ENCODE measurements at regions not wholly inside any gene's neighbourhood (a gene's known extent, or its start where the extent isn't known, plus 50 kb on each side); places are given as distances from the start of the nearest gene placed in this dataset.
"Not testable (repeated sequence)": the region's sequence is repeated elsewhere in the genome, so short reads cannot be mapped to it uniquely, and the experiment has no call there.

DNA sequence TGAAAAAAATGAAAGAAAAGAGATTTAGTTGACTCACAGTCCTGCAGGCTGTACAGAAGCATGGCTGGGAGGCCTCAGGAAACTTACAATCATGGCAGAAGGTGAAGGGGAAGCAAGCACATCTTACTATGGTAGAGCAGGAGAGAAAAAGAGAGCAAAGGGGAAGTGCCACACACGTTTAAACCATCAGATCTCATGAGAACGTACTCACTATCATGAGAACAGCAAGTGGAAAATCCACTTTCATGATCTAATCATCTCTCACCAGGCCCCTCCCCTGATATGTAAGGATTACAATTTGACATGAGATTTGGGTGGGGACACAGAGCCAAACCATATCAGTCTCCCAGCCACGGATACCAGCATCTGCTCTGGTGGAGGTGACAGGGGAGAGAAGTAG is 50.8 kb upstream of the CPOX start:
- Mint-ChIP-seq H3K27ac (no peak overlapping the region), H3K36me3 (ENCODE audit: low read depth) (no peaks in the 10 kb centered on the region), H3K4me3 (no peak overlapping the region), H3K9me3 (peaks cover 3% of the 10 kb centered on the region), H3K4me1 (ENCODE audit: low read depth) (peaks cover 17% of the 10 kb centered on the region), H3K27me3 (no peaks in the 10 kb centered on the region)
- intact Hi-C loops (cut with micrococcal nuclease), result no loop called here

DNA sequence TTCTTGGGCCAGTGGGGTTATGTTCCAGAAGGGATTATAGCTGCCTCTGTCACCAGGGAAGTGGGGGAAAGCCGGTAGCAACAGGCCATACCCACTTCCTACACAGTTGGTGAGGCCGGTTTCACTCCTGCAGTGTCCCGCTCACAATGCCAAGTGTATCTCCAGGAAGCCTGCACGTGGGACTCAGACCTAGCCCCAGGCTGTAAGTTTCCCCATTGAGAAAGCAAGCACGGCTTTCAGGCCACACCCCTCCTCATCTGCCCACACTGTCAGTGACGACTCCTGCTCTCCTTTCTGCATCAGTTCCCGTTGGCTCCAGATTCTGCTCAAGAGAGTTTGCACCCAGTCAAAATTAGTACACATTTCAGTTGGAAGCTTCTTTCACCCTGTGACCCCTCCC is 51.6 kb upstream of the CPOX start:
- Mint-ChIP-seq H3K36me3 (ENCODE audit: low read depth) (no peaks in the 10 kb centered on the region), H3K4me1 (ENCODE audit: low read depth) (peaks cover 17% of the 10 kb centered on the region), H3K9me3 (no peaks in the 10 kb centered on the region), H3K27me3 (no peaks in the 10 kb centered on the region), H3K27ac (peak overlapping the region; percentile 16), H3K4me3 (no peak overlapping the region)
- intact Hi-C loops (cut with micrococcal nuclease), result no loop called here

DNA sequence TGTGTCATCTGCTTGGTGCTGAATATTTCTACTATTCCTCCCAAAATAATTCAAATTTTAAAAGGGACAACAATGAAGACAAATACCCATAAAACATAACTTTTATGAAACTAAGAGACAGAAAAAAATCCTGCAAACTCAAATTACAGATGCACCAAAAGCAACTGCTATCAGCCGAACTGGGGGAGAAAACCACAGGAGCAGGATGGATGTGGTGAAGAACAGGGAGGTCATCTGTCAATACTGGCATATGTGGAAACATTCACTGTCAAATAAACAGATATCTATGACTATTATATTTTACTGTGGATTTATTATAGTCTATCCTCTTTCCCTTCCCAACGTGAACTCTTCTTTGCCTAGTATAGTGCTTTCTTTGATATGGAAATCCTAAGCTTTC is 53.3 kb upstream of the CPOX start:
- Mint-ChIP-seq H3K4me3 (no peak overlapping the region), H3K27me3 (no peaks in the 10 kb centered on the region), H3K27ac (no peak overlapping the region)

DNA sequence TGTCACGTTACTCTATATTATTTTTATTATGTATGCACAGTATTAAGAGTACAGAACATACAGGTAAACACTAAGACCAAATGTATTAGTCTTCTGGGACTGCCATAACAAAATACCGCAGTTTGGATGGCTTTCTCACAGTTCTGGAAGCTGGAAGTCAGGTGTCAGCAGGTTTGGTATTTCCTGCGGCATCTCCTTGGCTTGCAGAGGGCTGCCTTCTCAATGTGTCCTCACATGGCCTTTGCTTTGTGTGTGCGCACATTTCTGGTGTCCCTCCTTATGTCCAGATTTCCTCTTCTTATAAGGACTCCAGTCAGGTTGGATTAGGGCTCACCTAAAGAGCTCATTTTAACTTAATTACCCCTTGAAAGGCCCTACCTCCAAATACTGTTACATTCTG is 53.8 kb upstream of the CPOX start:
- Mint-ChIP-seq H3K36me3 (ENCODE audit: low read depth) (no peaks in the 10 kb centered on the region), H3K9me3 (no peaks in the 10 kb centered on the region), H3K27me3 (no peaks in the 10 kb centered on the region), H3K27ac (no peak overlapping the region), H3K4me1 (ENCODE audit: low read depth) (peaks cover 35% of the 10 kb centered on the region), H3K4me3 (no peak overlapping the region)
- intact Hi-C loops (cut with micrococcal nuclease), result no loop called here

More for the DNA sequence above, 53.3 kb upstream of the CPOX start:
- Mint-ChIP-seq H3K9me3 (no peaks in the 10 kb centered on the region), H3K4me1 (ENCODE audit: low read depth) (peaks cover 30% of the 10 kb centered on the region), H3K36me3 (ENCODE audit: low read depth) (no peaks in the 10 kb centered on the region)
- intact Hi-C loops (cut with micrococcal nuclease), result no loop called here

DNA sequence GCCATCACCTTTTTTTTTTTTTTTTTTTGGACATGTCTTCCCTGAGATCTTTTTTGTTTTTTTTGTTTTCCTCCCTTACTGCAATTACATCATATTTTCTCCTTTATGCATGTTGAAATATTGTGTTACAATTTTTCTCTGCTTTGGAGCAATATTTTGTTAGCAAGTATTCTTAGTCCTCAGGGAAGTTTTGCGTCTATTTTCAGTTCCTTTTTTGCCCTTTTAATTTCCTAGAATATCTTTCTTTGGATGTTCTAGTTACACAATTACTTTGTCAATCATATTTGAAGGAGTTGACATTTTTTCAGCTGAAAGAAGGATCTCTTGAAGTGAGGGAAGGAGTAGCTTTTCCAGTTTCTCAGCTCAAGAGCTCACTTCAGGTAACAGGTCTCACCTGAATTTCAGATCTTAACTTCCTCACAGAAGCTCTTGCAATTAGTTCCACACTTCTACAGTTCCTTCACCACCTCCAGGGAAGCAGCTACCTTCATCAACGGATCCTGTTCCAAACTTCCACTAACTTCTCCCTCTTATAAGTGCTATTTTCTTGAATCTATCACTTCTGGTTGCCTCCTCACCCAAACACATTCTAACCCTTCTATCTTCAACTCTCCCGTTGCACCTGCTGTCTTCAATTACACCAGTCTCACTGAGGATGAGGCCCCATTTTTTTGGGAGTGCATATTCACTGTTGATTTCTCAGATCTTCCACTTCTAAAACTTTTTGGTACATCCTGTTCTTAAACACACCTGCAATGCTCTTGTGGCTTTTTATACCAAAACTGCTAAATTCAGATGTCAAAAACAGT is 57.8 kb upstream of the CPOX start:
- Mint-ChIP-seq H3K27ac (peak overlapping the region; percentile 29), H3K4me1 (ENCODE audit: low read depth) (peaks cover 19% of the 10 kb centered on the region), H3K27me3 (no peaks in the 10 kb centered on the region), H3K9me3 (no peaks in the 10 kb centered on the region), H3K4me3 (no peak overlapping the region), H3K36me3 (ENCODE audit: low read depth) (no peaks in the 10 kb centered on the region)
- intact Hi-C loops (cut with micrococcal nuclease), result no loop called here

DNA sequence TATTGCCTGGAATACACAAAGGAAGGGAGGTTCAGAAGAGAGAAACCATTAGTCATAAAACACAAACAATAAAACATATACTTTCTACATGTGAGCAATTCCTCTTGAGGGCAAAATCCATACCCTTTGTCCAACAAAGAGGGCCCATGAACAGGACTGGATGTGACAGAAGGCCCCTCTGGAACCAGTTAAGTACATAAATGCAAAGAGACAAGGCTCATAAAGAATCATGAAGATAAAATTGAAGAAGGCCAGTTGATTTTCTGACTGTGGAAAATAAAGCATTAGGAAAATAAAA is 58.3 kb upstream of the CPOX start:
- H3K4me3 Mint-ChIP-seq, result no peak overlapping the region
- intact Hi-C loops (cut with micrococcal nuclease), result no loop called here
- peaks cover 19% of the 10 kb centered on the region for H3K4me1 Mint-ChIP-seq (ENCODE audit: low read depth)
- H3K9me3 Mint-ChIP-seq, result no peaks in the 10 kb centered on the region
- H3K27ac Mint-ChIP-seq, result no peak overlapping the region
- H3K36me3 Mint-ChIP-seq (ENCODE audit: low read depth), result no peaks in the 10 kb centered on the region
- peaks cover 2% of the 10 kb centered on the region for H3K27me3 Mint-ChIP-seq

DNA sequence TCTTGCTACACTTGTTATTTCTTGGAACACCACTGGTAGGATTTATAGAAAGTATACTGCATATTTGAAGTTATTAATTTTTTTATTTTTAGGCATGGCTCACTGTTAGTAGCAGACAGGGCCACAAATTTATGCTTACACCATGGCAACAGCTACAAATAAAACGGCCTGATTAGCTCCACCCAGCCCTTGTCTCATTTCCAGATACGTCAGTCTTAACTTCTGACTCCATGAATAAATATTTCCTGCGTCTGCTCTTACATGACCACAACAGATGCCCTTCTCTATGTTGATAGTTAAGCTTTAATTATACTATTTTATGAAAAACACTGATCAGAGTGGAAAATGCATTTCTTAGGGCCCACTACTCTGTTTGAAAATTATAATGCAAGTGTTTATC is 62.3 kb upstream of the CPOX start:
- Mint-ChIP-seq H3K36me3 (ENCODE audit: low read depth) (no peaks in the 10 kb centered on the region), H3K27me3 (peaks cover 10% of the 10 kb centered on the region)

DNA sequence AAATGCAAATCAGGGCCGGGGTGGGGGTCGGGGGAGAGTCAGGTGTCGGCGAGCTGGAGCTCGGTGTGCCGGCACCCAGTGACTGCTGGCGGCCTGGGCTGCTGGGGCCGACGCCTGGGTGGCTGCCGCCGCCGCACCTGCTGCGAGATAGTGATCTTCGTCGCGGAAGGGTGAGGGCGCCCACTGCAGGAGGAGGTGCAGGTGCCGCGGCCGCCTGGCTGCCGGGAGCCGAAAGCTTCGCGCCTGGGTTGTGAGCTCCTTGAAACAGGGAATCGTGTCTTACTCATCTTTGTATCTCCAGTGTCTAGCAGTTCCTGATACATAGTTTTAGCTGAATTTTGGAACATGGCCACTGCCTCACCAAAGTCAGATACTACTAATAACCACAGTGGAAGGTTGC is 64.0 kb upstream of the CPOX start:
- peaks cover 10% of the 10 kb centered on the region for H3K27me3 Mint-ChIP-seq
- H3K36me3 Mint-ChIP-seq (ENCODE audit: low read depth), result no peaks in the 10 kb centered on the region
- H3K27ac Mint-ChIP-seq, result no peak overlapping the region
- peaks cover 7% of the 10 kb centered on the region for H3K4me1 Mint-ChIP-seq (ENCODE audit: low read depth)
- no peaks in the 10 kb centered on the region for H3K9me3 Mint-ChIP-seq
- intact Hi-C loops (cut with micrococcal nuclease), result no loop called here
- no peak overlapping the region for H3K4me3 Mint-ChIP-seq

More for the DNA sequence above, 62.3 kb upstream of the CPOX start:
- Mint-ChIP-seq H3K27ac (no peak overlapping the region), H3K9me3 (no peaks in the 10 kb centered on the region), H3K4me3 (no peak overlapping the region), H3K4me1 (ENCODE audit: low read depth) (peaks cover 23% of the 10 kb centered on the region)
- intact Hi-C loops (cut with micrococcal nuclease), result no loop called here

DNA sequence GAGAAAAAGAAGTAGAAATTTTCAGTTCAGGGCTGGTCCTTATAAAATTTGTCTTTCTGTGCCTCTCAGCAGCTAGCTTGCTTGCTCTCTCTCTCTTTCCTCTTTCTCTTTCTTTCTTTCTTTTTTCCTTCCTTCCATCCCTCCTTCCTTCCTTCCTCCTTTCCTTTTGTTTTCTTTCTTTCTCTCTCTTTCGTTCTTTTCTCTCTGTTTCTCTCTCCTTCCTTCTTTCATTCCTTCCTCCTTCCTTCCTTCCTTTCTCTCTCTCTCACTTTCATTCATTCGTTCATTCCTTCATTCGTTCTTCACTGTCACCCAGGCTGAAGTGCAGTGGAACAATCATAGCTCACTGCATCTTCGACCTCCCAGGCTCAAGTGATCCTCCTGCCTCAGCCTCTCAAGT is 69.3 kb upstream of the CPOX start:
- H3K4me1 Mint-ChIP-seq (ENCODE audit: low read depth), result peaks cover 1% of the 10 kb centered on the region
- no peaks in the 10 kb centered on the region for H3K36me3 Mint-ChIP-seq (ENCODE audit: low read depth)
- no peaks in the 10 kb centered on the region for H3K9me3 Mint-ChIP-seq
- H3K27me3 Mint-ChIP-seq, result peaks cover 2% of the 10 kb centered on the region
- intact Hi-C loops (cut with micrococcal nuclease), result no loop called here
- H3K27ac Mint-ChIP-seq, result no peak overlapping the region
- no peak overlapping the region for H3K4me3 Mint-ChIP-seq

DNA sequence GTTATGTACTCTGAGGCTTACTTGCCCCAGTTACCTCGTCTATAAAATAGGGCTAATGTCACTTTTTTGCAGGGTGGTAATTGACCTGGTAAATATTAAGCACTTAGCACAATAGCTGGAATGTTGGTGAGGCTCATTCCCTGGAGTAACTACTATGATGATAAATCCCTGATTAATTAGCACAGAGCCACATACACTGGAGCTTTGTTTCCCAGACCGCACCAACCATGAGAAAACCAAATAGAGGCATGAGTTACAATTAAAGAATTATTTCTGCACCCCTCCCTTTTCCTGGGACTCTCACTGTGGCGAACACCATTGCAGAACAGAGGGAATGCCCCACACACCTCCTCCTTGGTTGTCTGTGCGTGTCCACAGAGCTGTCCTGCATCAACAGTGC is 76.6 kb upstream of the CPOX start:
- no peaks in the 10 kb centered on the region for H3K9me3 Mint-ChIP-seq
- H3K4me3 Mint-ChIP-seq, result no peak overlapping the region
- H3K27me3 Mint-ChIP-seq, result no peaks in the 10 kb centered on the region
- H3K27ac Mint-ChIP-seq, result no peak overlapping the region
- H3K4me1 Mint-ChIP-seq (ENCODE audit: low read depth), result no peaks in the 10 kb centered on the region
- intact Hi-C loops (cut with micrococcal nuclease), result no loop called here
- H3K36me3 Mint-ChIP-seq (ENCODE audit: low read depth), result no peaks in the 10 kb centered on the region

DNA sequence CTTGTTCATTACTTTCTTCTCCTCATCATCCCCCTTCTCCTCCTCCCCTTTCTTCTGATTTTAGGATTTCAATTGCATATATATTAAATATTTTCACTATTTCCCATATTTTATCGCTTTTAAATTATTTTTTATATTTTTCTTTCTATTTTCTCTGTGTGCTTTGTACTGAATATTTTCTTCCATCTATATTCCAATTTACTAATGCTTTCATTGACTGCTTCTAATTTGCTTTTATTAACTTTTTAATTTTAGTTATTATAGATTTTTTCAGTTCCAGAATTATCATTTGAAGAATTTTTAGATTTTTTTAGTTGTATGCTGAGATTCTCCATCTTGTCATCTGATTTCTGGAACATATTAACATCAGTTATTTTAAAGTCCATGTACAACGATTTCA is 83.2 kb upstream of the ST3GAL6 start:
- intact Hi-C loops (cut with micrococcal nuclease), result no loop called here
- Mint-ChIP-seq H3K27ac (no peak overlapping the region), H3K4me3 (no peak overlapping the region), H3K27me3 (no peaks in the 10 kb centered on the region), H3K36me3 (ENCODE audit: low read depth) (no peaks in the 10 kb centered on the region), H3K9me3 (no peaks in the 10 kb centered on the region), H3K4me1 (ENCODE audit: low read depth) (no peaks in the 10 kb centered on the region)

DNA sequence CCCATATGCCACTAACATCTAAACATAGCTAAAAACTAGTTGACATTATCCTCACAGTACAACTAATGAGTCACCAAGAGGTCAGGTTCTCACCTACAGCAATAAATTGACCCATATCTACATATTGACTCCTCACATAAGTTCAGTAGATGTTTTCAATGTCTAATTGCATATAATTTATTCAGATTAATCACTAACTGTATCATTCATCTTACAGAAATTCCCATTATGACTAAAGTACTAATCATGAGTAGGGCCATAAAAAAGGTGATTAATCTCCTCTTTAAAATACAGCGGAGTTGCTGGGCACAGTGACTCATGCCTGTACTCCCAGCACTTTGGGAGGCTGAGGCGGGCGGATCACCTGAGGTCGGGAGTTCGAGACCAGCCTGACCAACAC is 82.4 kb upstream of the ST3GAL6 start:
- intact Hi-C loops (cut with micrococcal nuclease), result no loop called here
- Mint-ChIP-seq H3K4me3 (no peak overlapping the region), H3K36me3 (ENCODE audit: low read depth) (no peaks in the 10 kb centered on the region), H3K4me1 (ENCODE audit: low read depth) (no peaks in the 10 kb centered on the region), H3K9me3 (no peaks in the 10 kb centered on the region), H3K27ac (no peak overlapping the region), H3K27me3 (no peaks in the 10 kb centered on the region)

DNA sequence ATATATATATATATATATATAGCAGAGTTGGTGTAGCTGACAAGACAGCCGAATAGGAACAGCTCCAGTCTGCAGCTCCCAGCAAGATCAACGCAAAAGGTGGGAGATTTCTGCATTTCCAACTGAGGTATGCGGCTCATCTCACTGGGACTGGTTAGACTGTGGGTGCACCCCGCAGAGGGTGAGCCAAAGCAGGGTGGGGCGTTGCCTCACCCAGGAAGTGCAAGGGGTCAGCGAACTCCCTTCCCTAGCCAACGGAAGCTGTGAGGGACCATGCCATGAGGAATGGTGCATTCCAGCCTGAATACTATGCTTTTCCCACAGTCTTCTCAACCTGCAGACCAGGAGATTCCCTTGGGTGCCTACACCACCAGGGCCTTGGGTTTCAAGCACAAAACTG is 81.7 kb upstream of the ST3GAL6 start:
- intact Hi-C loops (cut with micrococcal nuclease), result no loop called here
- no peak overlapping the region for H3K27ac Mint-ChIP-seq
- H3K4me3 Mint-ChIP-seq, result no peak overlapping the region
- no peaks in the 10 kb centered on the region for H3K4me1 Mint-ChIP-seq (ENCODE audit: low read depth)
- no peaks in the 10 kb centered on the region for H3K9me3 Mint-ChIP-seq
- H3K27me3 Mint-ChIP-seq, result no peaks in the 10 kb centered on the region
- H3K36me3 Mint-ChIP-seq (ENCODE audit: low read depth), result no peaks in the 10 kb centered on the region

DNA sequence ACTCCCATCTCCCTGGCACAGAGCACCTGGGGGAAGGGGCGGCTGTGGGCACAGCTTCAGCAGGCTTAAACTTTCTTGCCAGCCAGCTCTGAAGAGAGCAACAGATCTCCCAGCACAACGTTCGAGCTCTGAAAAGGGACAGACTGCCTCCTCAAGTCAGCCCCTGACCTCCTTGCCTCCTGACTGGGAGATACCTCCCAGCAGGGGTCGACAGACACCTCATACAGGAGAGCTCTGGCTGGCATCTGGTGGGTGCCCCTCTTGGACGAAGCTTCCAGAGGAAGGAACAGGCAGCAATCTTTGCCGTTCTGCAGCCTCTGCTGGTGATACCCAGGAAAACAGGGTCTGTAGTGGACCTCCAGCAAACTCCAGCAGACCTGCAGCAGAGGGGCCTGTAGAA is 80.7 kb upstream of the ST3GAL6 start:
- H3K27ac Mint-ChIP-seq; H3K4me1 Mint-ChIP-seq (ENCODE audit: low read depth); H3K9me3 Mint-ChIP-seq; H3K4me3 Mint-ChIP-seq; H3K36me3 Mint-ChIP-seq (ENCODE audit: low read depth); H3K27me3 Mint-ChIP-seq; intact Hi-C loops (cut with micrococcal nuclease): not testable (repeated sequence)

DNA sequence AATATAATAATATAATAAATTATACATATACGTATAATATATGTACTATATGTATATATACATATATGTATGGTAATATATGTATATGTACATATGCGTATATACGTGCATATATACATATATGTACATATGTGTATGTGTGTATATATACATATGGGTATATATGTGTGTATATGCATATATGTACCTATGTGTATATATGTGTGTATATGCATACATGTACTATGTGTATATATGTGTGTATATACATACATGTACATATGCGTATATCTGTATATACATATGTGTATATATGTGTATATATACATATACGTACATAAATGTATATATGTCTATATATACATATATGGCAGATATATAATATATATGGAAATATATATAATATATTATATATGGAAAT is 74.8 kb upstream of the ST3GAL6 start:
- intact Hi-C loops (cut with micrococcal nuclease), result no loop called here
- Mint-ChIP-seq H3K27ac (no peak overlapping the region), H3K9me3 (no peaks in the 10 kb centered on the region)

More for the DNA sequence above, 74.8 kb upstream of the ST3GAL6 start:
- Mint-ChIP-seq H3K4me3 (no peak overlapping the region), H3K36me3 (ENCODE audit: low read depth) (no peaks in the 10 kb centered on the region), H3K27me3 (no peaks in the 10 kb centered on the region), H3K4me1 (ENCODE audit: low read depth) (peaks cover 11% of the 10 kb centered on the region)
